T-helper 17 cell (primary cell): ENCODE measurements at regions not wholly inside any gene's neighbourhood (a gene's known extent, or its start where the extent isn't known, plus 50 kb on each side); places are given as distances from the start of the nearest gene placed in this dataset.
A peak's percentile ranks its signal among the peaks of the same experiment; 100 is the strongest.

Experiments used
- ATAC-seq: fragments of 150-1000 bp; cut with Tn5 transposase; 2 replicates; pipeline ENCODE4 v1.10.0; 2021; ENCODE audit warnings: mild to moderate bottlenecking, moderate library complexity
- DNase-seq, 3 donors: peaks; one replicate each; pipeline versions ENCODE4 v3.0.0 to v3.0.0-alpha.2; 2020 to 2021
- H3K9me3 ChIP-seq: one replicate; pipeline ENCODE4 v1.7.0; 2013; ENCODE audit warnings: low read length, mild to moderate bottlenecking; ENCODE audit not compliant: control insufficient read depth, poor library complexity, severe bottlenecking
- H3K27ac Mint-ChIP-seq: one replicate; pipeline ENCODE4 v1.8.0; 2022; ENCODE audit warnings: mild to moderate bottlenecking, moderate library complexity, mixed read lengths
- H3K27me3 Mint-ChIP-seq: one replicate; pipeline ENCODE4 v1.8.0; 2022; ENCODE audit warnings: mixed read lengths
- H3K36me3 Mint-ChIP-seq: one replicate; pipeline ENCODE4 v1.8.0; 2022; ENCODE audit warnings: low read depth, mixed read lengths
- H3K4me1 Mint-ChIP-seq: one replicate; pipeline ENCODE4 v1.8.0; 2022; ENCODE audit warnings: mild to moderate bottlenecking, mixed read lengths
- H3K4me3 Mint-ChIP-seq: one replicate; pipeline ENCODE4 v1.8.0; 2022; ENCODE audit warnings: mild to moderate bottlenecking, moderate library complexity, mixed read lengths

DNA sequence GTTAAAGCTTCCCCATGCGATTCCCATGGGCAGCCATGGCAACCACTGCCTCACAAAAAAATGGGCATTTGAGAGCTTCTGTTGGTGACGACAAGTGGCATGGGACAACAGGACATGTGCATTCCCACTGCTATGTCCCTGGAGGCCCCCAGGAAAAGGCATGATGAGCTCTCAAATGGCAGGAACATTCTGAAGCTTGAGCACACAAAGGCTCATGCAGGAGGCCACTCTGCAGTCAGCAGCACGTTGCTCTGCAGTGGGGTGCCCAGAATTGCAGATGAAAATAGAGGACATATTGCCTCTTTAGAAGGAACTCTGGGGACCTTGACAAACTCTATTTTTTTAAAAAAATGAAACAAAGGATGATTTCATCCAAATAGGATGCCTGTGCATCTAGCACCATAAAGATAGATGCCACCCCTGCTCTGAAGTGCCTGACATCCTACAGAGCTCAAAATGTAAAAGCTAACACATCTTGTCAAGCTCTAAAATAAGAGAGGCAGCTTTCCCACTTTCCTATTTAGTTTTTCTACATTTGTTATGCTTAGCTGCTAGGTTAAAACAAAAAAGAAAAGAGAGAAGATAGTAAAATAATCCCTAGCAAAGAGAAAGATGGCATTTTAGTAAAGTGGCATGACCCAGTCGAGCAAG, 277.6 kb upstream of the ZC3H12C start:
- no peaks in the 10 kb centered on the region for H3K36me3 Mint-ChIP-seq
- H3K27me3 Mint-ChIP-seq = no peaks in the 10 kb centered on the region
- H3K4me3 Mint-ChIP-seq = no peak overlapping the region
- peaks cover 2% of the 10 kb centered on the region for H3K4me1 Mint-ChIP-seq
- no peaks in the 10 kb centered on the region for H3K9me3 ChIP-seq
- no peak overlapping the region for H3K27ac Mint-ChIP-seq
- no peak for DNase-seq
- no peak for ATAC-seq

DNA sequence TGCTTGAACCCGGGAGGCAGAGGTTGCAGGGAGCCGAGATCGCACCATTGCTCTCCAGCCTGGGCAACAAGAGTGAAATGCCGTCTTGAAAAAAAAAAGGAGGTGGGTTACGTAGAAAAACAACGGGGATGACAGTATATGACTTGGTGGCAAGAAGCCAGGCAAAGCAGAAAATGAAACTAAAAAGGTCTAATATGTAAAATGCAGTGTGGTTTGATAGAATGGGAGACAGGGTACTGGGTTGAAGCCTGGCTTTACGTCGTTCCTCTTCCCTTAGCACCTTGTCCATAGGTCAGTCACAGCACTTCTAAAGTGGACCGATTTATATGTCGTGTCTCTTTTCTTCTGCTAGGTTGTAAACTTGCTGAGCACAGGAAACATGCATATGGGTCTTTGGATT, 274.9 kb upstream of the ZC3H12C start:
- DNase-seq = no peak
- H3K9me3 ChIP-seq = no peaks in the 10 kb centered on the region
- Mint-ChIP-seq H3K27me3 (no peaks in the 10 kb centered on the region), H3K4me1 (peaks cover 2% of the 10 kb centered on the region), H3K27ac (no peak overlapping the region), H3K4me3 (peak overlapping the region; percentile 22), H3K36me3 (no peaks in the 10 kb centered on the region)
- no peak for ATAC-seq

DNA sequence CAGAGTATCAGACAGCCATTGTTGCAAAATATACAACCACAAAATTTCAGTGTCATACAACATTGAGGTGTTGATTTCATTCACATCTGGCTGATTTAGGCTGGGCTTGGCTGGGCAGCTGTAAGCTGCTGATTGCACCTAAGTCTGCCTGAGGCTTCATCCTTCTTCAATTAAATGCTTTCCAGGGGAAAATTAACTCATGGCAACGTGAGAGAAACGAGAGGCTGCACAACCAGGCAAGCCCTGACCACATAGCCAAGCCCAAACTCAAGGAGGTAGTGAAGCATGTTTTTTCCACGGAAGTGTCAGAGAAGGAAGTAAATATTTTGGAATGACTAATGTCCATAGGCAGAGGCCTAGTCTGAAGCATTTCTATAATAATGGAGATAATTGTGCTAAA, 273.8 kb upstream of the ZC3H12C start:
- Mint-ChIP-seq H3K4me1 (peaks cover 2% of the 10 kb centered on the region), H3K4me3 (no peak overlapping the region), H3K27ac (no peak overlapping the region), H3K36me3 (no peaks in the 10 kb centered on the region), H3K27me3 (no peaks in the 10 kb centered on the region)
- H3K9me3 ChIP-seq = no peaks in the 10 kb centered on the region
- DNase-seq = no peak
- ATAC-seq = no peak

DNA sequence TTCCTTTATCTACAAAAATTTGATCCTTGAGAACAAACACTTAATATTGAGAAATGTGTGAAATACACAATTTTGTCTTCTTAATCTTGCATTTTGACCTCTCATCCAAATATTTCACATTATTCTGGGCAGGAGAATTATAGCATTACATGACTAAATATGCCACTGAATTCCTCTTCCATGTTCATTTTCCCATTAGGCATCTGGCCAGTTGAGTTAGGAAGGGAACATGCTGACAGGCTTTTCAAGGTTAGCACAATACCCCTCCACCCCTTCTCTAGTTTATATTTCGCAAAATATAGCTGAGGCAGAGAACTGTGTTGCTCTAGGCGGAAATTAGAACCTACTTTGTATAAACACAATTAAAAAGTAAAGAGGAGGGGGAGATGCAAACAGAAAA, 271.7 kb upstream of the ZC3H12C start:
- peaks cover 2% of the 10 kb centered on the region for H3K4me1 Mint-ChIP-seq
- no peak for ATAC-seq
- no peaks in the 10 kb centered on the region for H3K36me3 Mint-ChIP-seq
- DNase-seq = no peak
- no peak overlapping the region for H3K4me3 Mint-ChIP-seq
- H3K9me3 ChIP-seq = no peaks in the 10 kb centered on the region
- no peak overlapping the region for H3K27ac Mint-ChIP-seq
- no peaks in the 10 kb centered on the region for H3K27me3 Mint-ChIP-seq

DNA sequence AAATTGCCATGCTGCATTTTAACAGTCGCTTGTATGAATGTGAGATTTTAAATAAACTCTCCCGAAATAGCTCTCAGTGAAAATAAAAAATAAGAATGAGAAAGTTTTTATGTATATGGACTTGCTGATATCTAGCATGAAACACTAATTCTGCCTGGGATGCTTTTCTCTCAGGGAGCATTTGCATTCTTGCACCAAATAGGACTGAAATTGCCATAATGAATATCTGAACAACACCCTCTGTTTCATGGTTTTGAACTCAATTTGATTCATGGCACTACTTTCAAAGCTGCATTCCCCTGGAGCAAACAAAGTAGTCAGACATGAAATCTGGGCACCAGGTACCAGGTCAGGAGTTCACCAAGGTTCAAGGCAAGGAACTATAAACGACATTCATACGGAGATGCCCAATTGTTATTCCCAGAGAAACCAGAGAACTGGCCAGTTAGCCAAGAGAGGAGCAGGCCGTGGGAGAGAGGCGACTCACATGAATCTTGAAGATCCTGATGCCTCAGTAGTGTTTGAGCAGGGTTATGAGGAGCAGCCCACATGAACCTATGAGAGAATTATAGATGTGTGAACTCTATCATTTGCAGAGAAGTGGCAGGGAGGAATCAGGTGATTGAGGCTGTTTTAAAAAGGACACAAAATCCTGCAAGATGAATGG, 270.6 kb upstream of the ZC3H12C start:
- Mint-ChIP-seq H3K27me3 (no peaks in the 10 kb centered on the region), H3K4me3 (no peak overlapping the region), H3K36me3 (no peaks in the 10 kb centered on the region), H3K27ac (no peak overlapping the region), H3K4me1 (peaks cover 2% of the 10 kb centered on the region)
- no peak for ATAC-seq
- H3K9me3 ChIP-seq = no peaks in the 10 kb centered on the region
- DNase-seq = no peak

DNA sequence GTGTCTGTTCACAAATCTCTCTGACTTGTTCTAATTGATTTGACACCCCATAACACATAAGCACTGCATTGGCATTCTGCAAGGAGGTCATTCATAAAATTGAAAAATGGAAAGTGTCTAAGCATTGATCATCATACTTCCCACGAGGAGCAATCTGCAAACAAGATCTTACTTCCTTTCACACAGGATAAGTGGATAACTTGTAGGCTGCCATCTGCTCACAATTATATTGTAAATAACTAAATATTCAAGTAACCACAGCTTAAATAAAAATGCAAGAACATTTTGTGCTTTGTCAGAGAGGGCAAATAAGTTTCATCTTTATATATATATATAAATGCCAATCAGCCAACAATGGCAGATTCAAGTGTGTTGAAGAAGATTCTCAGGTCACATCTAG, 264.8 kb upstream of the ZC3H12C start:
- no peak for DNase-seq
- no peak overlapping the region for H3K27ac Mint-ChIP-seq
- H3K4me3 Mint-ChIP-seq = no peak overlapping the region
- no peaks in the 10 kb centered on the region for H3K27me3 Mint-ChIP-seq
- H3K9me3 ChIP-seq = no peaks in the 10 kb centered on the region
- no peaks in the 10 kb centered on the region for H3K4me1 Mint-ChIP-seq
- H3K36me3 Mint-ChIP-seq = no peaks in the 10 kb centered on the region
- ATAC-seq = no peak

GRCh38 chr11:109838026-109838425, 255.2 kb upstream of the ZC3H12C start:
- no peaks in the 10 kb centered on the region for H3K9me3 ChIP-seq
- ATAC-seq (no peak), DNase-seq (no peak)
- Mint-ChIP-seq H3K27me3 (no peaks in the 10 kb centered on the region), H3K27ac (no peak overlapping the region), H3K4me1 (no peaks in the 10 kb centered on the region), H3K36me3 (no peaks in the 10 kb centered on the region), H3K4me3 (no peak overlapping the region)

- Mint-ChIP-seq H3K4me3 (no peak overlapping the region), H3K27ac (no peak overlapping the region), H3K27me3 (peaks cover 18% of the 10 kb centered on the region), H3K36me3 (no peaks in the 10 kb centered on the region), H3K4me1 (no peaks in the 10 kb centered on the region)
- no peak for DNase-seq
- ATAC-seq = no peak
- H3K9me3 ChIP-seq = no peaks in the 10 kb centered on the region
Measured at GRCh38 chr11:109845437-109845836, 247.8 kb upstream of the ZC3H12C start.

- peaks cover 18% of the 10 kb centered on the region for H3K27me3 Mint-ChIP-seq
- H3K4me1 Mint-ChIP-seq = no peaks in the 10 kb centered on the region
- DNase-seq (no peak), ATAC-seq (no peak)
- H3K4me3 Mint-ChIP-seq = no peak overlapping the region
- no peak overlapping the region for H3K27ac Mint-ChIP-seq
- no peaks in the 10 kb centered on the region for H3K9me3 ChIP-seq
- H3K36me3 Mint-ChIP-seq = no peaks in the 10 kb centered on the region
Measured at GRCh38 chr11:109847621-109848020, 245.6 kb upstream of the ZC3H12C start.

- no peak overlapping the region for H3K27ac Mint-ChIP-seq
- H3K36me3 Mint-ChIP-seq = no peaks in the 10 kb centered on the region
- DNase-seq (no peak), ATAC-seq (no peak)
- peaks cover 18% of the 10 kb centered on the region for H3K27me3 Mint-ChIP-seq
- H3K4me3 Mint-ChIP-seq = no peak overlapping the region
- H3K4me1 Mint-ChIP-seq = no peaks in the 10 kb centered on the region
- H3K9me3 ChIP-seq = no peaks in the 10 kb centered on the region
Measured at GRCh38 chr11:109849051-109849450, 244.1 kb upstream of the ZC3H12C start.

DNA sequence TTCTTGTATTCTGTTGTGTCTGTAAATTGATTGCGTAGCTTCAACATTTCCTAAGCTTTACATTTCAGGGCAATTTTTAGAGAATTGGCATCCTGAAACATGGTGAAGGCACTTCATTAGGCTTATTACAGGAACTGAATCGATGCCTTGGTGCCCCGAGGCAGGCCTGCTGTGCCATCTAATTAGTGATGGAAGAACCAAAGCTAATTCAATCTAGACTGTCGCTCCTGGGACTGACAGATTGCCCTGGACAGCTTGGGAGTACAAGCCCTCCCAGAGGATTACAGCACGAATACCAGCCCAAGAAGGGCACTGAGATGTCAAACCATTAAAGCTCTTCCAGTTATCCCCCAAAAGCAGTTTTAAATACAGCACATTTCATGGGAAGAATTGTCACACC, 243.2 kb upstream of the ZC3H12C start:
- Mint-ChIP-seq H3K4me3 (no peak overlapping the region), H3K36me3 (no peaks in the 10 kb centered on the region), H3K27ac (no peak overlapping the region), H3K27me3 (peaks cover 18% of the 10 kb centered on the region), H3K4me1 (no peaks in the 10 kb centered on the region)
- DNase-seq (no peak), ATAC-seq (no peak)
- H3K9me3 ChIP-seq = no peaks in the 10 kb centered on the region

GRCh38 chr11:109851780-109852390, 241.3 kb upstream of the ZC3H12C start:
- no peak for DNase-seq
- no peaks in the 10 kb centered on the region for H3K9me3 ChIP-seq
- Mint-ChIP-seq H3K4me3 (no peak overlapping the region), H3K4me1 (no peaks in the 10 kb centered on the region), H3K27me3 (peaks cover 11% of the 10 kb centered on the region), H3K36me3 (no peaks in the 10 kb centered on the region), H3K27ac (no peak overlapping the region)
- no peak for ATAC-seq

- no peaks in the 10 kb centered on the region for H3K36me3 Mint-ChIP-seq
- ATAC-seq (no peak), DNase-seq (no peak)
- H3K27ac Mint-ChIP-seq = no peak overlapping the region
- no peaks in the 10 kb centered on the region for H3K4me1 Mint-ChIP-seq
- no peaks in the 10 kb centered on the region for H3K9me3 ChIP-seq
- no peak overlapping the region for H3K4me3 Mint-ChIP-seq
- H3K27me3 Mint-ChIP-seq = peaks cover 9% of the 10 kb centered on the region
Measured at GRCh38 chr11:109853156-109853776, 239.9 kb upstream of the ZC3H12C start.
